Neural cell (in vitro differentiated cells): ENCODE measurements at regions not wholly inside any gene's neighbourhood (a gene's known extent, or its start where the extent isn't known, plus 50 kb on each side); places are given as distances from the start of the nearest gene placed in this dataset.

Experiments
- H2AFZ ChIP-seq: fragments of 200-600, 300-800 bp; sonication (generic), shearing (Covaris generic); 2 replicates; pipeline ENCODE4 v1.6.0; 2014; ENCODE audit warnings: low read depth, mild to moderate bottlenecking, antibody characterized with exemption, low read length, moderate library complexity
- H3F3A ChIP-seq: fragments of 200-600 bp; shearing (Covaris generic); 2 replicates; pipeline ENCODE4 v1.6.1; 2016; ENCODE audit warnings: mild to moderate bottlenecking, moderate library complexity, mixed read lengths, antibody characterized with exemption, low read length; ENCODE audit not compliant: insufficient read depth, poor library complexity, severe bottlenecking
- H3K27ac ChIP-seq: fragments of 200-600, 300-800 bp; sonication (generic), shearing (Covaris generic); 2 replicates; pipeline ENCODE4 v1.5.1; 2014; ENCODE audit warnings: mild to moderate bottlenecking, low read length, moderate library complexity
- H3K27me3 ChIP-seq: fragments of 300-800, 200-600 bp; sonication (generic), shearing (Covaris generic); 2 replicates; pipeline ENCODE4 v1.6.0; 2014; ENCODE audit warnings: mild to moderate bottlenecking, low read depth, low read length, moderate library complexity; ENCODE audit not compliant: insufficient read depth
- H3K36me3 ChIP-seq: fragments of 300-800, 200-600 bp; sonication (generic), shearing (Covaris generic); 2 replicates; pipeline ENCODE4 v1.5.1; 2014; ENCODE audit warnings: mild to moderate bottlenecking, antibody characterized with exemption, low read length, moderate library complexity; ENCODE audit not compliant: insufficient read depth
- H3K4me2 ChIP-seq: fragments of 300-800, 200-600 bp; sonication (generic), shearing (Covaris generic); 2 replicates; pipeline ENCODE4 v1.6.0; 2014; ENCODE audit warnings: mild to moderate bottlenecking, low read length
- H3K4me3 ChIP-seq: fragments of 300-800, 200-600 bp; sonication (generic), shearing (Covaris generic); 2 replicates; pipeline ENCODE4 v1.5.1; 2014; ENCODE audit warnings: mild to moderate bottlenecking, low read length, moderate library complexity
- H3K79me2 ChIP-seq: fragments of 200-600 bp; shearing (Covaris generic); replicated peaks from 2 replicates; pipeline ENCODE4 v1.6.0; 2014; ENCODE audit warnings: mild to moderate bottlenecking, low read length, moderate library complexity; ENCODE audit not compliant: insufficient read depth
- H3K9ac ChIP-seq: fragments of 300-800, 200-600 bp; sonication (generic), shearing (Covaris generic); 2 replicates; pipeline ENCODE4 v1.6.1; 2016; ENCODE audit warnings: mild to moderate bottlenecking, low read length, mixed read lengths
- H3K9me2 ChIP-seq: fragments of 200-600 bp; shearing (Covaris generic); 2 replicates; pipeline ENCODE4 v1.6.1; 2016; ENCODE audit warnings: mild to moderate bottlenecking, low read length, mixed read lengths; ENCODE audit not compliant: insufficient read depth
- H3K9me3 ChIP-seq: fragments of 200-600, 300-800 bp; sonication (generic), shearing (Covaris generic); 2 replicates; pipeline ENCODE4 v1.6.1; 2016; ENCODE audit warnings: mild to moderate bottlenecking, mixed run types, low read length, moderate library complexity, mixed read lengths
- H4K20me1 ChIP-seq: fragments of 200-600 bp; shearing (Covaris generic); 2 replicates; pipeline ENCODE4 v1.6.1; 2016; ENCODE audit warnings: mild to moderate bottlenecking, mixed run types; ENCODE audit not compliant: insufficient read depth
- CTCF ChIP-seq: fragments of 450-650 bp; IDR thresholded peaks from 2 replicates; pipeline ENCODE4 v1.5.1; 2014; ENCODE audit warnings: antibody characterized with exemption, mild to moderate bottlenecking, moderate library complexity; ENCODE audit not compliant: poor library complexity, severe bottlenecking
- EP300 ChIP-seq: fragments of 450-650 bp; conservative IDR thresholded peaks from 2 replicates; pipeline ENCODE4 v1.6.1; 2014; ENCODE audit warnings: antibody characterized with exemption, mild to moderate bottlenecking, moderate library complexity; ENCODE audit not compliant: poor library complexity, severe bottlenecking
- EZH2 ChIP-seq: fragments of 200-600, 300-800 bp; shearing (Covaris generic), sonication (generic); IDR thresholded peaks from 2 replicates; pipeline ENCODE4 v1.6.1; 2014; ENCODE audit warnings: antibody characterized with exemption, low read length, borderline replicate concordance, mild to moderate bottlenecking; ENCODE audit not compliant: insufficient read depth, poor library complexity, severe bottlenecking
- MXI1 ChIP-seq: fragments of 450-650 bp; conservative IDR thresholded peaks from 2 replicates; pipeline ENCODE4 v1.6.1; 2014; ENCODE audit warnings: antibody characterized with exemption, mild to moderate bottlenecking; ENCODE audit not compliant: poor library complexity, severe bottlenecking
- POLR2AphosphoS5 ChIP-seq: IDR thresholded peaks from 2 replicates; pipeline ENCODE4 v1.6.1; 2012
- RAD21 ChIP-seq: fragments of 450-650 bp; conservative IDR thresholded peaks from 2 replicates; pipeline ENCODE4 v1.6.1; 2014; ENCODE audit warnings: antibody characterized with exemption, mild to moderate bottlenecking, moderate library complexity
- REST ChIP-seq: IDR thresholded peaks from 2 replicates; pipeline ENCODE4 v1.6.1; 2012; ENCODE audit warnings: borderline replicate concordance
- SMC3 ChIP-seq: fragments of 450-650 bp; conservative IDR thresholded peaks from 2 replicates; pipeline ENCODE4 v1.6.1; 2014; ENCODE audit warnings: antibody characterized with exemption, mild to moderate bottlenecking, moderate library complexity; ENCODE audit not compliant: poor library complexity
- TAF1 ChIP-seq: IDR thresholded peaks from 2 replicates; pipeline ENCODE4 v1.6.1; 2012; ENCODE audit warnings: low read depth

DNA sequence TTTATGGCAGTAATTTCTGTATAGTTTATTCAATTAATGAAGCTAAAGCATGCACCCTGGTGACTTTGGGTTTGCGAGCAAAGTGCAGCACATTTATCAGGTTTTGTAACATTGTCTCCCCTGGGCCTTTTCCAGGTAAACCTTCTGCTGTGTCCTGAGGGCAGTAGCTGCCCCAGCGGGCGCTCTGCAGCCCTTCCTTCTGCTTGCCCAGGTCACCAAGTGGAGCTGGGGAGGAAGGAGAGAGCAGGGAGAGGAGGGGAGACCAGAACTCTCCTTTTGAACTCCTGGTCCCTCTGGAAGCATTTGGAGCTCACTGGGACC lies 145.6 kb downstream of the DLL1 start:
- Histone ChIP-seq H2AFZ (no peak overlapping the region), H3K79me2 (no peaks in the 10 kb centered on the region), H3K4me2 (no peak overlapping the region), H3F3A (no peaks in the 10 kb centered on the region), H3K27me3 (no peaks in the 10 kb centered on the region), H3K4me3 (no peak overlapping the region), H3K36me3 (no peaks in the 10 kb centered on the region), H4K20me1 (no peaks in the 10 kb centered on the region), H3K9me2 (no peaks in the 10 kb centered on the region), H3K9ac (no peak overlapping the region), H3K9me3 (no peaks in the 10 kb centered on the region), H3K27ac (no peak overlapping the region)
- no peak for TF ChIP-seq MXI1
- TF ChIP-seq REST, result no peak

GRCh38 chr6:170144571-170145271 lies 146.2 kb downstream of the DLL1 start:
- H3K4me3 ChIP-seq, result no peak overlapping the region
- no peaks in the 10 kb centered on the region for H3K36me3 ChIP-seq
- H3K27ac ChIP-seq, result no peak overlapping the region
- H2AFZ ChIP-seq, result no peak overlapping the region
- H3K9me3 ChIP-seq, result no peaks in the 10 kb centered on the region
- H3K27me3 ChIP-seq, result no peaks in the 10 kb centered on the region
- H3K9me2 ChIP-seq, result no peaks in the 10 kb centered on the region
- TF ChIP-seq TAF1 (no peak), REST (no peak), SMC3 (no peak), RAD21 (no peak), EZH2 (no peak), POLR2AphosphoS5 (no peak), MXI1 (no peak), EP300 (no peak), CTCF (no peak)
- H3K4me2 ChIP-seq, result no peak overlapping the region
- H3K9ac ChIP-seq, result no peak overlapping the region
- no peaks in the 10 kb centered on the region for H3K79me2 ChIP-seq
- no peaks in the 10 kb centered on the region for H3F3A ChIP-seq
- H4K20me1 ChIP-seq, result no peaks in the 10 kb centered on the region
